CD4-positive, alpha-beta T cell (primary cell): ENCODE measurements at regions not wholly inside any gene's neighbourhood (a gene's known extent, or its start where the extent isn't known, plus 50 kb on each side); places are given as distances from the start of the nearest gene placed in this dataset.

Experiments
- ATAC-seq: fragments of 200-7000 bp; cut with Tn5 transposase; one replicate; pipeline ENCODE4 v1.10.0; 2022; ENCODE audit warnings: mild to moderate bottlenecking; ENCODE audit not compliant: poor library complexity
- CTCF ChIA-PET: fragments of 350-600 bp; sonication (Branson Sonifier 250); formaldehyde crosslinking; loops from one replicate; lab custom pipeline; 2021; ENCODE audit warnings: antibody characterized with exemption, inconsistent platforms; lab: Charles Lee
- POLR2A ChIA-PET: fragments of 350-600 bp; sonication (Branson Sonifier 250); formaldehyde crosslinking; loops from one replicate; lab custom pipeline; 2021; ENCODE audit warnings: antibody characterized with exemption, inconsistent platforms; lab: Charles Lee
- DNase-seq, 14 experiments: peaks; one replicate each; pipeline ENCODE4 v3.0.0-alpha.2; 2013 to 2020; ENCODE audit warnings: mixed read lengths in 2 of 14
- H3K27ac ChIP-seq, 2 donors: one replicate each; pipeline versions ENCODE4 v1.5.1 to v1.7.0; 2013; ENCODE audit warnings: low read length in 2 of 2, low read depth in 1 of 2, mild to moderate bottlenecking in 1 of 2
- H3K27me3 ChIP-seq, 2 experiments: 1 replicate in 1 of 2; 2 replicates in 1 of 2; pipeline versions ENCODE4 v1.6.1 to v1.7.0; 2013; ENCODE audit warnings: low read length in 2 of 2, control low read depth in 1 of 2, mild to moderate bottlenecking in 1 of 2, moderate library complexity in 1 of 2; ENCODE audit not compliant: insufficient read depth in 2 of 2, control insufficient read depth in 1 of 2
- H3K36me3 ChIP-seq: one replicate; pipeline ENCODE4 v1.6.1; 2013; ENCODE audit warnings: low read length, control low read depth; ENCODE audit not compliant: insufficient read depth
- H3K4me1 ChIP-seq: one replicate; pipeline ENCODE4 v1.6.1; 2013; ENCODE audit warnings: low read length, control low read depth; ENCODE audit not compliant: insufficient read depth
- H3K4me3 ChIP-seq: one replicate; pipeline ENCODE4 v1.5.1; 2013; ENCODE audit warnings: mild to moderate bottlenecking, low read length, moderate library complexity
- H3K9me3 ChIP-seq, 2 experiments: 1 replicate in 1 of 2; 2 replicates in 1 of 2; pipeline versions ENCODE4 v1.6.1 to v1.7.0; 2013; ENCODE audit warnings: low read length in 2 of 2, mild to moderate bottlenecking in 2 of 2, control low read depth in 1 of 2, moderate library complexity in 1 of 2; ENCODE audit not compliant: control insufficient read depth in 1 of 2, insufficient read depth in 1 of 2
- H3K27ac Mint-ChIP-seq: one replicate; pipeline ENCODE4 v1.8.0; 2020; ENCODE audit warnings: mixed read lengths
- H3K27me3 Mint-ChIP-seq: one replicate; pipeline ENCODE4 v1.8.0; 2021; ENCODE audit warnings: mixed read lengths
- H3K36me3 Mint-ChIP-seq: one replicate; pipeline ENCODE4 v1.8.0; 2021; ENCODE audit warnings: low read depth, mixed read lengths
- H3K4me1 Mint-ChIP-seq: one replicate; pipeline ENCODE4 v1.8.0; 2021; ENCODE audit warnings: low read depth, mixed read lengths
- H3K4me3 Mint-ChIP-seq: one replicate; pipeline ENCODE4 v1.8.0; 2020; ENCODE audit warnings: mild to moderate bottlenecking, mixed read lengths
- H3K9me3 Mint-ChIP-seq: one replicate; pipeline ENCODE4 v1.8.0; 2020; ENCODE audit warnings: mixed read lengths
- CTCF ChIP-seq: fragments of 200-600 bp; IDR thresholded peaks from one replicate; pipeline ENCODE4 v1.8.0; 2022; ENCODE audit warnings: antibody characterized with exemption, mild to moderate bottlenecking
- intact Hi-C, 2 experiments: fragments of 100-400 bp; cut with DNase I in 1 of 2; cut with micrococcal nuclease in 1 of 2; formaldehyde crosslinking; loops; one replicate each; pipeline versions ENCODE4 v1.15.1 to v1.9.0; 2023 to 2025; cut with DNase I, micrococcal nuclease

- H3K27me3 Mint-ChIP-seq = peaks cover 15% of the 10 kb centered on the region
- Histone ChIP-seq H3K27ac (no peak overlapping the region), H3K9me3 (peaks cover 0 to 13% of the 10 kb centered on the region in 2 experiments), H3K36me3 (no peaks in the 10 kb centered on the region), H3K4me1 (no peaks in the 10 kb centered on the region), H3K4me3 (no peak overlapping the region), H3K27me3 (peaks cover 0 to 3% of the 10 kb centered on the region in 2 experiments)
- no peak for TF ChIP-seq CTCF
- DNase-seq (no peak), ATAC-seq (no peak)
- H3K36me3 Mint-ChIP-seq = no peaks in the 10 kb centered on the region
- no peak overlapping the region for H3K27ac Mint-ChIP-seq
- H3K4me1 Mint-ChIP-seq = no peaks in the 10 kb centered on the region
- no peaks in the 10 kb centered on the region for H3K9me3 Mint-ChIP-seq
- H3K4me3 Mint-ChIP-seq = no peak overlapping the region
- POLR2A ChIA-PET = no interaction called here
- intact Hi-C loops = no loop called here
- CTCF ChIA-PET = no interaction called here
Measured at GRCh38 chr5:14081791-14082190, 61.4 kb upstream of the TRIO start.

- Mint-ChIP-seq H3K27me3 (peaks cover 5% of the 10 kb centered on the region), H3K36me3 (no peaks in the 10 kb centered on the region), H3K4me3 (no peak overlapping the region), H3K27ac (no peak overlapping the region), H3K9me3 (no peaks in the 10 kb centered on the region), H3K4me1 (no peaks in the 10 kb centered on the region)
- Histone ChIP-seq H3K4me3 (no peak overlapping the region), H3K4me1 (no peaks in the 10 kb centered on the region), H3K36me3 (no peaks in the 10 kb centered on the region), H3K9me3 (peaks cover 0 to 6% of the 10 kb centered on the region in 2 experiments), H3K27me3 (no peaks in the 10 kb centered on the region), H3K27ac (no peak overlapping the region)
- ChIA-PET POLR2A (no interaction called here), CTCF (no interaction called here)
- ATAC-seq = no peak
- no peak for DNase-seq
- TF ChIP-seq CTCF = no peak
- intact Hi-C loops = no loop called here
Measured at GRCh38 chr5:14078716-14079115, 64.4 kb upstream of the TRIO start.

GRCh38 chr5:14077501-14077900 lies 65.6 kb upstream of the TRIO start:
- Histone ChIP-seq H3K4me3 (no peak overlapping the region), H3K27me3 (no peaks in the 10 kb centered on the region), H3K9me3 (peaks cover 0 to 6% of the 10 kb centered on the region in 2 experiments), H3K27ac (no peak overlapping the region), H3K36me3 (no peaks in the 10 kb centered on the region), H3K4me1 (no peaks in the 10 kb centered on the region)
- Mint-ChIP-seq H3K4me1 (no peaks in the 10 kb centered on the region), H3K9me3 (peaks cover under 1% of the 10 kb centered on the region), H3K27ac (no peak overlapping the region), H3K27me3 (no peaks in the 10 kb centered on the region), H3K4me3 (no peak overlapping the region), H3K36me3 (no peaks in the 10 kb centered on the region)
- TF ChIP-seq CTCF = no peak
- CTCF ChIA-PET = no interaction called here
- intact Hi-C loops = no loop called here
- ATAC-seq (no peak), DNase-seq (no peak)
- POLR2A ChIA-PET = no interaction called here
